Activated CD4-positive, alpha-beta T cell treated with anti-CD3 and anti-CD28 coated beads, Interleukin-2, amount 10 ng/mL, durations not matched to agents 7 days and 5 days (primary cell): ENCODE measurements at regions not wholly inside any gene's neighbourhood (a gene's known extent, or its start where the extent isn't known, plus 50 kb on each side); places are given as distances from the start of the nearest gene placed in this dataset.
"Not testable (repeated sequence)": the region's sequence is repeated elsewhere in the genome, so short reads cannot be mapped to it uniquely, and the experiment has no call there.

Source experiments
- CTCF ChIA-PET: fragments of 350-600 bp; sonication (Branson Sonifier 250); formaldehyde crosslinking; loops from one replicate; lab custom pipeline; 2021; ENCODE audit warnings: antibody characterized with exemption; lab: Charles Lee
- POLR2A ChIA-PET: fragments of 350-600 bp; sonication (Branson Sonifier 250); formaldehyde crosslinking; loops from one replicate; lab custom pipeline; 2021; ENCODE audit warnings: antibody characterized with exemption; lab: Charles Lee
- DNase-seq: peaks from one replicate; pipeline ENCODE4 v3.0.0-alpha.2; 2020
- H3K27ac Mint-ChIP-seq: one replicate; pipeline ENCODE4 v1.8.0; 2021; ENCODE audit warnings: mild to moderate bottlenecking, moderate library complexity, mixed read lengths
- H3K27me3 Mint-ChIP-seq: one replicate; pipeline ENCODE4 v1.8.0; 2021; ENCODE audit warnings: mixed read lengths
- H3K36me3 Mint-ChIP-seq: one replicate; pipeline ENCODE4 v1.8.0; 2021; ENCODE audit warnings: low read depth, mixed read lengths
- H3K4me1 Mint-ChIP-seq: one replicate; pipeline ENCODE4 v1.8.0; 2021; ENCODE audit warnings: mixed read lengths
- H3K4me3 Mint-ChIP-seq: one replicate; pipeline ENCODE4 v1.8.0; 2021; ENCODE audit warnings: mild to moderate bottlenecking, moderate library complexity, mixed read lengths
- H3K9me3 Mint-ChIP-seq: one replicate; pipeline ENCODE4 v1.8.0; 2021; ENCODE audit warnings: mixed read lengths

DNA sequence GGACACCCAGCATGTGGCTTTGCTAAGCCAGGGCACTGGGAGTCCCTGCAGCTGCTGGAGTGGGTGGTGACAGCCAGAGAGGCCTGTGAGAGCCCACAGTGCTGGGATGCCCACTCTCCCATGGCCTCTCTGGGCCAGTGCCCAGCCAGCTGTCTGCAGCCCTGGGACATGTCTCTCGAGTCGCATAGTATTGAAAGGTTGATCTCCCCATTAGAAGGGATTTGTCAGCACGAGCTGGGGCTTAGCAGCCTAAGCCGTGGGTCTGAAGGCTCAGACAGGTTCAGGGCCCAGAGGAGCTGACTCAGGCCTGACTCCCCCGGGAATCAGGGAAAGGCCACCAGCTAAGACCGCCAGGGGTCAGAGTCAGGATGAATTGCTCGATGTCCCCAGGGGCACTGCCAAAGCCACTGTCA, 53.5 kb downstream of the FOXD2 start:
- Mint-ChIP-seq H3K9me3 (no peaks in the 10 kb centered on the region), H3K27me3 (peaks cover 13% of the 10 kb centered on the region), H3K4me1 (no peaks in the 10 kb centered on the region), H3K36me3 (no peaks in the 10 kb centered on the region), H3K4me3 (no peak overlapping the region), H3K27ac (no peak overlapping the region)
- POLR2A ChIA-PET = no interaction called here
- no peak for DNase-seq
- CTCF ChIA-PET = interaction anchor here (0.7 to 1.4 kb wide), 2 partner anchors 16 to 22 kb away, joined by 3 read pairs; no protein-coding TSS in a partner anchor

DNA sequence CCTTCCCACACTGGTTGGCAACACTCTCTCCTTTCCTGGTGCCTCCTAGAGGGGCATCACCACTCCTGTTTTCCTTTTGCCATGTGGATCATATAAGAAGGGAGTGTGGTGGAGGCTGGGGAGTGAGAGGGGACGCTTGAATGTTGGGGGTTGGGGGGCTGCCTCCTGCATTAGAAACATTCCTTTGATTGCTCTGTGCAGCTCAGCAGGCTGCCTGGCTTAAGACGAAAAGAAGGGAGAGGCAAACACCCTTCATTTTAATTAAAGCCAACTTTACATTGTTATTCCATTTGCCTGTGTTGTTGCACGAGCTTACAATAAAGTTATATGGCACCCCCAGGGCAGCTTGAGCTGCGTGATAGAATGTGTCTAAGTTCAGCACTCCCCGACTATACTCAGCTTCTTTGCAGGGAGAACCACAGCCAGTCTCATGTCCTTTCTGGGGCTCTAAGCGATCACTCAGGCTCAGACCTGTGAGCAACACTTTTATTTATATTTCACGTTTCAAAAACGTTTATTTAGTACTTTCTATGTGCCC, 57.4 kb downstream of the FOXD2 start:
- H3K9me3 Mint-ChIP-seq = no peaks in the 10 kb centered on the region
- no peak overlapping the region for H3K4me3 Mint-ChIP-seq
- peaks cover 18% of the 10 kb centered on the region for H3K27me3 Mint-ChIP-seq
- H3K36me3 Mint-ChIP-seq = no peaks in the 10 kb centered on the region
- no peak for DNase-seq
- CTCF ChIA-PET = interaction anchor here (1.1 kb wide), 1 partner anchor 23 kb away, joined by 3 read pairs; no protein-coding TSS in a partner anchor
- POLR2A ChIA-PET = no interaction called here
- H3K27ac Mint-ChIP-seq = no peak overlapping the region
- H3K4me1 Mint-ChIP-seq = no peaks in the 10 kb centered on the region

DNA sequence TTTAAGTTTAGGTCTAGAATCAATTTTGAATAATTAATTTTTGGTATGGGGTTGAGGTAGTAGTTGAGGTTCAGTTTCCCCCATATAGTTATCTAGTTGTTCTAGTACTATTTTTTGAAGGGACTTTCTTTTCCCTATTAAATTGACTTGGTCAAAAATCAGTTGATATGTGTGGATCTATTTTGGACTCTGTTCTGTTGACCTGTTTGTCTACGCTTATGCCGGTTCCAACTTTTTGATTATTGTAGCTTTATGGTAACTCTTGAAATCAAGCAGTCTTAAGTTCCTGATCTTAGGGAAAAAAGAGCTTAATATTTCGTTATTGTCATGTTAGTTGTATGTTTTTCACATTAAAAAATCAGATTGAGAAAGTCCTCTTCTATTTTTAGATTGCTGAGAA, 60.7 kb downstream of the FOXD2 start:
- peaks cover 24% of the 10 kb centered on the region for H3K27me3 Mint-ChIP-seq
- H3K36me3 Mint-ChIP-seq = no peaks in the 10 kb centered on the region
- no peak overlapping the region for H3K4me3 Mint-ChIP-seq
- POLR2A ChIA-PET = no interaction called here
- CTCF ChIA-PET = no interaction called here
- no peaks in the 10 kb centered on the region for H3K4me1 Mint-ChIP-seq
- H3K27ac Mint-ChIP-seq = no peak overlapping the region
- H3K9me3 Mint-ChIP-seq = no peaks in the 10 kb centered on the region
- no peak for DNase-seq

DNA sequence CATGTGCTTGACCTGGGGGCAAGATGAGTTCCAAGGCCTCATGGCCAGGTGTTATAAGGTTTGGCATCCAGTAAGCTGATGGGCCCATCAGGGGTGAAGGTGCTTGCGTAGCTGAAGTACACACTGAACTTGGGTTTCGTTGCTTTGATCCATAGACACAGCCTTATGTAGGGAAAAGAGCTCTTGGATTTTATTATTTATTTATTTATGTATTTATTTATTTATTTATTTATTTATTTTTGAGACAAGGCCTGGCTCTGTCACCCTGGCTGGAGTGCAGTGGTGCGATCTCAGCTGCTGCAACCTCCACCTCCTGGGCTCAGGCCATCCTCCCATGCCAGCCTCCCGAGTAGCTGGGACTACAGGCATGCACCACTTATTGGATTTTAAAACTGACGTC, 63.2 kb downstream of the FOXD2 start:
- H3K9me3 Mint-ChIP-seq = no peaks in the 10 kb centered on the region
- ChIA-PET POLR2A (no interaction called here), CTCF (interaction anchor here (0.9 kb wide), 1 partner anchor 22 kb away, joined by 3 read pairs; no protein-coding TSS in a partner anchor)
- no peak overlapping the region for H3K4me3 Mint-ChIP-seq
- DNase-seq = no peak
- no peaks in the 10 kb centered on the region for H3K4me1 Mint-ChIP-seq
- H3K36me3 Mint-ChIP-seq = no peaks in the 10 kb centered on the region
- no peak overlapping the region for H3K27ac Mint-ChIP-seq
- peaks cover 32% of the 10 kb centered on the region for H3K27me3 Mint-ChIP-seq

DNA sequence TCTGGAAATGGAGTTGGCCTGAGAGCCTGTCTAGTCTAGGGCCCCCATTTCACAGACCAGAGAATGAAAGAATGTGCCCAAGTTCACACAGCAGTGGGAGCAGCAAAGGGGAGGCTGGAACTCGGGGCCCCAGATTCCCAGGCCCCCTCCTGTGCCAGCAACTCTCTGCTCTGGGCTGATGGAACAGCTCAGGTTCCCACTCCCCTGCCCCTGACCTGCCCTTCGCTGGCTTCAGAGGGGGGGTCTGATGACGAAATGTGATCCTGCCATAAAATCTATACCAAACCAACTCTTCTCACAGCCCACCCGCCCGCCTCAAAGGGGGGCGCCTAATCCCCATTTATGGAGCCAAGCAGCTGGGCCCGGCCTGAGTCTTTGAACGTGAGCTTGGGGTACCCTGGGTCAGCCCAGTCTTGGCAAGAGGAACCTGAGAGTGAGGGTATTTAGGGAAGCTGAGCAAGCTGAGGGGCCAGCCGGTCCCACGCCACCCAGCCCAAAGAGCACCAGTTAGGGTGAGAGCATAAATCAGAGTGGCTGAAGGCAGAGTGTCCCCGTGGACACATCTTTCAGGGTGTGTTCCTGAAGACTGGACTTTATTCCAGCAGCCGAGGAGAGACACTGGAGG, 65.0 kb downstream of the FOXD2 start:
- no peak for DNase-seq
- H3K9me3 Mint-ChIP-seq = no peaks in the 10 kb centered on the region
- H3K27ac Mint-ChIP-seq = no peak overlapping the region
- ChIA-PET POLR2A (no interaction called here), CTCF (no interaction called here)
- H3K4me1 Mint-ChIP-seq = no peaks in the 10 kb centered on the region
- H3K27me3 Mint-ChIP-seq = peaks cover 41% of the 10 kb centered on the region
- no peak overlapping the region for H3K4me3 Mint-ChIP-seq
- H3K36me3 Mint-ChIP-seq = no peaks in the 10 kb centered on the region

DNA sequence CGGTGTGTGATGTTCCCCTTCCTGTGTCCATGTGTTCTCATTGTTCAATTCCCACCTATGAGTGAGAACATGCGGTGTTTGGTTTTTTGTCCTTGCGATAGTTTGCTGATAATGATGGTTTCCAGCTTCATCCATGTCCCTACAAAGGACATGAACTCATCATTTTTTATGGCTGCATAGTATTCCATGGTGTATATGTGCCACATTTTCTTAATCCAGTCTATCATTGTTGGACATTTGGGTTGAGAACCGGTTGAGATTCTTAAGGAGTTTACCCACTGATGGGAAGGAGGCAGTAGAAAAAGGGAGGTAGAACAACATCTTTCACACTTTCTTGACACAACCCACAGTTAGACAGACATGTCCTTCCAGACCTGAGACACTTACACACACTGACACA, 67.0 kb downstream of the FOXD2 start:
- CTCF ChIA-PET = not testable (repeated sequence)
- peaks cover 48% of the 10 kb centered on the region for H3K27me3 Mint-ChIP-seq

DNA sequence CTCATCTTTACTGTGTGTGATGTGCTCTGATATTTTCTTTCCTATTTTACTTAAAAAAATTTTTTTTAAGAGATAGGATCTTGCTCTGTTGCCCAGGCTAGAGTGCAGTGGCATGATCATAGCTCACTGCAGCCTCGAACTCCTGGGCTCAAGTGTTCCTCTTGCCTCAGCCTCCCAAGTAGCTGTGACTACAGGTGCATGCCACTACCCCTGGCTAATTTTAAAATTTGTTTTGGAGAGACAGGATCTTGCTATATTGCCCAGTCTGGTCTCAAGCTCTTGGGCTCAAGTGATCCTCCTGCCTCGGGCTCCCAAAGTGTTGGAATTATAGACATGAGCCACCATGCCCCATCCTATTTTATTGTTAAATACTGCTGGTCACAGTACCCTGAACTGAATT, 67.4 kb downstream of the FOXD2 start:
- Mint-ChIP-seq H3K36me3 (no peaks in the 10 kb centered on the region), H3K9me3 (no peaks in the 10 kb centered on the region), H3K27me3 (peaks cover 51% of the 10 kb centered on the region), H3K4me3 (no peak overlapping the region), H3K27ac (no peak overlapping the region), H3K4me1 (no peaks in the 10 kb centered on the region)
- CTCF ChIA-PET = no interaction called here
- POLR2A ChIA-PET = no interaction called here
- no peak for DNase-seq

More for the DNA sequence above, 67.0 kb downstream of the FOXD2 start:
- H3K4me3 Mint-ChIP-seq, H3K27ac Mint-ChIP-seq, DNase-seq, H3K4me1 Mint-ChIP-seq, H3K9me3 Mint-ChIP-seq, POLR2A ChIA-PET, H3K36me3 Mint-ChIP-seq: not testable (repeated sequence)

DNA sequence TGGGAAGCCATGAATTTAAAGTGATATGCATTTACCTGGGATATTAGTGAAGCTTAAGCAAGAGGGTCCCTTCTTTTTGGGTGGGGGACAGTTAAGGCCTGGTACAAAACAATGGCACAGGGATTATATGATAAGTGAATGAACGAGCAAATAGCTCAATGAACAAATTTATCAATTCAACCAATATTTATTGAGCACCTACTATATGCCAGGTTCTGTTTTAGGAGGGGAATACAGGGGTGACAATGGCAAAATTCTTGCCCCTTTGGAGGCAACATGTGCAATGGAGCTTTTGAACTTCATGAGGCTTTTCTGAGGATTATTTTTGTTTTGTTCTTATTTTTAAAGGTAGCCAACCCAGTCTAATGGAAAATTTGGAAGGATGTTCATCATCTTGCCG, 68.2 kb downstream of the FOXD2 start:
- Mint-ChIP-seq H3K27me3 (peaks cover 55% of the 10 kb centered on the region), H3K9me3 (no peaks in the 10 kb centered on the region), H3K27ac (no peak overlapping the region), H3K36me3 (no peaks in the 10 kb centered on the region), H3K4me3 (no peak overlapping the region), H3K4me1 (no peaks in the 10 kb centered on the region)
- no peak for DNase-seq
- CTCF ChIA-PET = interaction anchor here (0.6 kb wide), 1 partner anchor 216 kb away, joined by 3 read pairs; no protein-coding TSS in a partner anchor
- POLR2A ChIA-PET = no interaction called here

DNA sequence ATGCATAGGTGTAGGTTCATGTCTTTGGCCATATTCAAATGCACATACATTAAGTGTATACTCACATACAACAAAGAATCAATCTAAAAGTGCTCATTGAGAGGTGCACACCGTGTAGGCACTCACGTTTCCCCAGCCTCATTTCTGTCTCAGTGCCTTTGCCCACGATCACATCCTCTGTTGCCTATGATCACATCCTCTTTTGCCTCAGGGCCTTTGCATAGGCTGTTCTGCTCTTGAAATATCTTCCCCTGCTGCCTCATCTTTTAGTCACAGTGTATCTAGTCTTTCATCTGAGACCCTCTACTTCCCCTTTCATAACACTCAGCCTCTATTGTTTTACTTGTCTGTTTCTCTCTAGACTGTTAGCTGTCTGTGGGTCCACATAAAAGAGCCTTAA, 69.3 kb downstream of the FOXD2 start:
- ChIA-PET POLR2A (no interaction called here), CTCF (interaction anchor here (1.1 kb wide), 1 partner anchor 15 kb away, joined by 3 read pairs; no protein-coding TSS in a partner anchor)

DNA sequence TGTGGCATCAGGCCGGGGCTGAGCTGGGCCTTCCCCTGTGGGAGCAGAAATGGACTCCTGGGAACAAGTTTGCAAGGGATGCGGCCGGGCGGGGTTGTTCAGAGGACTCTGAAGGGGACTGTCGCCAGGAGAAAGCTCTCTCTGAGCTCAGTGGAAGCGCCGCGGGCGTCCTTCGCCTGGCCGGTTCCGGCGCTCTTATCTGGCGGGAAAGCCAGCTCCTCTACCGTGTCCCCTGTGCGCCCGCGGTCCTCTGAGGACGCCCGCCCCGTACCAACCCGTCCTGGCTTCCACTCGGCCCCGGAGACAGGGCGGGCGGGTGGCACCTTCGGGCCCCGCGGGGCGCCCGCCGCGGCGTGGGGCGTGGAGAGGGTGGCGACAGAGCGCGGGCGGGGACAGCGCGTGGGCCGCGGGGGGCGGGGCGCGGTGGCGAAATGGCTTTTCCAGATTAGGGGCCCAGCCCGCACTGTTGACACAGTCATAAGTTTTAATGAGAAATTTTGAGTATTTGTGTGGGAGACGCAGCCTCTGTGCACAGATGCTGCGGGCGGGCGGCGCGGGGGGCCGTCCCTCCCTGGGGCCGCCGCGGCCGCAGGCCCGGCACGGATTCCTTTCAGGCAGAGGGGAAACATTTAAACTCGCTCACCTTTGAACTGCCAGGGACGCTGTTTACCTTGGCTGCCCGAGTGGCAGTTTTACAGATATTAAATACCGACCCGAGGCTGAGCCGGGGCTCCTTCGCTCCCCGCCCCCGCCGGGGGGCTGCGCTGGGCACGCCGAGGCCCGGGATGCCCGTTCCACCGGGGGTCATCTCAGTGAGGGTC, 70.2 kb downstream of the FOXD2 start:
- Mint-ChIP-seq H3K27me3 (peaks cover 60% of the 10 kb centered on the region), H3K27ac (no peak overlapping the region), H3K9me3 (no peaks in the 10 kb centered on the region), H3K4me3 (no peak overlapping the region), H3K4me1 (no peaks in the 10 kb centered on the region), H3K36me3 (no peaks in the 10 kb centered on the region)
- no peak for DNase-seq
- POLR2A ChIA-PET = no interaction called here
- CTCF ChIA-PET = interaction anchor here (1.1 kb wide), 1 partner anchor 16 kb away, joined by 3 read pairs; no protein-coding TSS in a partner anchor

More for the DNA sequence above, 69.3 kb downstream of the FOXD2 start:
- Mint-ChIP-seq H3K9me3 (no peaks in the 10 kb centered on the region), H3K4me3 (no peak overlapping the region), H3K27me3 (peaks cover 56% of the 10 kb centered on the region), H3K27ac (no peak overlapping the region), H3K4me1 (no peaks in the 10 kb centered on the region), H3K36me3 (no peaks in the 10 kb centered on the region)
- DNase-seq = no peak

DNA sequence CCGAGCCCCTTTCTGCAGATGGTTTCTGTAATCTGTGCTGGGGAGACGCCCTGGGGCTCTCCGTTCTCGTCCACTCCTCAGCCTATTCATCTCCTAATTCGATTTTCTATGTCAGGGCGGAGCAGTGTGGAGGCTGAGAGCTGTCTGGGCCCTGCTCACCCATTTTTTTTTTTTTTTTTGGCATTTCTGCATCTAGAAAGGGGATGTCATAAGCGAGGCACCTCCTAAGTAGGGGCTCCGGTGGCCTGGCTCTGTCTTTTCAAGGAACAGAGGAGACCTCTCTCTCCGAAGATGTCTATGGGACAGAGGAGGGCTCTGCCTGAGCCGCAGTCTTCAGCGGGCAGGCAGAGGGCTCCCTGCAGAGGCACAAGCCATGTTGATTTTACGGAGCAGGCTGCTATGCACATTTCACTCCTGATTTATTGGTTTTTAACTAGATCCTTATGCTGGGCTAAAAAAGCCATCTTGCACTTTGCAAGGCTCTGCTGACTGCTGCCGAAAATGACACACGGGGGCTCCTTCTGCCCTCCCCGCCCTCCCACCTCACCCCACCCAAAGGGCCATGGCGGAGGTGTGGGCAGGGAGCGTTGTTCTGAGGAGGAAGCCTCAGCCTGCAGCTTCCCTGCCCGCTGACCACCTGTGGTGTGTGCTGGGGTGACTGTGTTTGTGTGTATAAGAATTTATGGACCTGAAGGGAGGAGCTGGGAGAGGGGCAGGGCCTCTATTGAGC, 71.0 kb downstream of the FOXD2 start:
- Mint-ChIP-seq H3K27ac (no peak overlapping the region), H3K4me1 (no peaks in the 10 kb centered on the region), H3K9me3 (peaks cover 2% of the 10 kb centered on the region), H3K36me3 (no peaks in the 10 kb centered on the region), H3K4me3 (no peak overlapping the region), H3K27me3 (peaks cover 62% of the 10 kb centered on the region)
- POLR2A ChIA-PET = no interaction called here
- CTCF ChIA-PET = no interaction called here
- DNase-seq = no peak

DNA sequence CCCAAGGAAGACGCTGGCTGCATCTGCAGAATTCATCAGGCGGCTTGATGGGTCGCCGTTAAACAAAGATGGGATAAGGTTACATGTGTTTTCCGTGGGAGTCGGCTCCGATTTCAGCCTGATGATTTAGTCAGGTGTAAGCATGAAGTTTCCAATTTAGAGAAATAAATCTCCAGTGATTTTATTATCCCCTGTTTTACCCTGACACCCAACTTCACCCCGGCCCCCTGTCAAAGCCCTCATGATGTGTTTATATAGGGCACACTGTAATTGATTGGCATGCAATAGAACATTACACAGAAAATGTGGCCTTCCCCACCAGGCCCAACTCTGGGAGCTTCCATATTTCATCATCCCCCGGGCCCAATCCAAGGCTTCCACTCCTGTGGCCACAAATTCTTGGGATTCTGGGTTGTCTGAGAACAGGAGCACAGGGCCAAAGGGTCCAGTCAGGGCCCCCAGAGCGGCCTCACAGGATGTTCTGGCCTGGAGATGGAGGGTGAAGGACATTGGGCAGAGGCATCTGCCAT, 72.5 kb downstream of the FOXD2 start:
- no peak overlapping the region for H3K4me3 Mint-ChIP-seq
- H3K36me3 Mint-ChIP-seq = no peaks in the 10 kb centered on the region
- DNase-seq = no peak
- peaks cover 62% of the 10 kb centered on the region for H3K27me3 Mint-ChIP-seq
- no peak overlapping the region for H3K27ac Mint-ChIP-seq
- peaks cover 4% of the 10 kb centered on the region for H3K9me3 Mint-ChIP-seq
- ChIA-PET CTCF (no interaction called here), POLR2A (interaction anchor here (0.7 kb wide), 1 partner anchor 73 kb away, joined by 3 read pairs; no protein-coding TSS in a partner anchor)
- H3K4me1 Mint-ChIP-seq = no peaks in the 10 kb centered on the region
